ENCODE measurements at regions not wholly inside any gene's neighbourhood (a gene's known extent, or its start where the extent isn't known, plus 50 kb on each side); places are given as distances from the start of the nearest gene placed in this dataset.

DNA sequence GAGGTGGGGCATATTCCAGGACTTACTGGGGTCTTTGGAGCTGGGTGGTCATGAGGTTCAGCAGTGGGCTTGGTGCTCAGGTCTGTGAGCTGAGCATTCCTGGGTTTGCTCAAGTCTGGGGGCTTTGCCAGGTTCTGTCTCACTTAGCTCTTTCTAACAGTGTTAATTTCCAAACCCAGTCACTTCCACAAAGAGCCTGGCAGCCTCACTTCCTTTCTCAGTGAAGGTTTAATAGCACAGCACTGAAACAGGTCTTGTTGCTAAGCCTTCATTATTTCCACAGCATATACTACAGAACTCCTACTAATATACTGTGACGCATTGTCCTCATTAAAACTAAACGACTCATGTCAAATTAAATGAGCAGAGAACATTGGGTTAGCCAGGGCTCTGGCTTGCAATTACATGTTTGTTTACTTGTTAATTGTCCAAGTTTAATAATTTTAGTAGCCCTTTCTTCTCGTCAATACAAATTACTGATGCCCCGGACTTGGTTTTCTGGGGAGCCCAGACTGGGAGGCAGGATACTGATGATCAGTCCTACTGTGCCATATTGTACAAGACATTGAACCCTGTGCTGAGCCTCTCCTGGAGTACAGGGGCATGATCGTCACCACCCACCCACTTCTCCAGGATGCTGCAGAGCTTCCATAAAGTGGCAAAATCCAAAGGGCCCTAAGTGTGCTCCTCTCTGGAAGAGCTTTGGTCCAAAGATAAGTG lies 170.7 kb downstream of the IER5 start:
- Histone ChIP-seq H3K27ac (no peak overlapping the region), H3K27me3 (replicated peaks) (no peaks in the 10 kb centered on the region), H3K36me3 (replicated peaks) (no peaks in the 10 kb centered on the region), H3K4me3 (ENCODE audit: low read depth, low read length) (no peak overlapping the region)
- DNase-seq: no peak
- in situ Hi-C loops (cut with HindIII; ENCODE audit: low pct_ligation_motif_present, low sequenced_read_pairs): no loop called here
- TF ChIP-seq CTCF (IDR thresholded peaks at IDR 0.05; ENCODE audit: low read depth, low read length, missing control alignments): no peak

GRCh38 chr1:181260271-181260670 lies 171.8 kb downstream of the IER5 start:
- no peak overlapping the region for H3K4me3 ChIP-seq (ENCODE audit: low read depth, low read length)
- no peaks in the 10 kb centered on the region for H3K27me3 ChIP-seq (replicated peaks)
- H3K36me3 ChIP-seq (replicated peaks): no peaks in the 10 kb centered on the region
- H3K27ac ChIP-seq: no peak overlapping the region
- TF ChIP-seq CTCF (IDR thresholded peaks at IDR 0.05; ENCODE audit: low read depth, low read length, missing control alignments): no peak
- in situ Hi-C loops (cut with HindIII; ENCODE audit: low pct_ligation_motif_present, low sequenced_read_pairs): no loop called here
- no peak for DNase-seq

- TF ChIP-seq CTCF (IDR thresholded peaks at IDR 0.05; ENCODE audit: low read depth, low read length, missing control alignments): no peak
- DNase-seq: no peak
- in situ Hi-C loops (cut with HindIII; ENCODE audit: low pct_ligation_motif_present, low sequenced_read_pairs): no loop called here
- Histone ChIP-seq H3K27ac (no peak overlapping the region), H3K27me3 (replicated peaks) (no peaks in the 10 kb centered on the region), H3K36me3 (replicated peaks) (no peaks in the 10 kb centered on the region), H3K4me3 (ENCODE audit: low read depth, low read length) (no peak overlapping the region)
Observed at GRCh38 chr1:181260994-181261393, 172.5 kb downstream of the IER5 start.

DNA sequence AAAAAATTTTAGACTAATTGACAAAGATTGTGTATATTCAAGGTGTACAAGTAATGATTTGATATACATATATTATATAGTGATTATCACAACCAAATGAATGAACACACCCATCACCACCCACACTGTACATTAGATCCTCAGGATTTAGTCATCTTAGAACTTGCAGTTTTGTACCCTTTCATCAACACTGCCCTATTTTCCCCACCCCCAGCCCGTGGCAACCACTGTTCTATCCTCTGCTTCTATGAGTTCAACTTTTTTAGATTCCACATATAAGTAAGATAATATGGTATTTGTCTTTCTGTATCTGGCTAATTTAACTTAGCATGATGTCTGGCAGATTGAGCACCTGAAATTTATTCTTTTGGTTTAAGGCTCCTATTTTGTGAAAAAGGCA lies 173.6 kb downstream of the IER5 start:
- in situ Hi-C loops (cut with HindIII; ENCODE audit: low pct_ligation_motif_present, low sequenced_read_pairs): no loop called here
- DNase-seq: no peak
- Histone ChIP-seq H3K27ac (no peak overlapping the region), H3K36me3 (replicated peaks) (no peaks in the 10 kb centered on the region), H3K4me3 (ENCODE audit: low read depth, low read length) (no peak overlapping the region), H3K27me3 (replicated peaks) (no peaks in the 10 kb centered on the region)
- no peak for TF ChIP-seq CTCF (IDR thresholded peaks at IDR 0.05; ENCODE audit: low read depth, low read length, missing control alignments)

GRCh38 chr1:181263444-181263843 lies 174.9 kb downstream of the IER5 start:
- DNase-seq: no peak
- in situ Hi-C loops (cut with HindIII; ENCODE audit: low pct_ligation_motif_present, low sequenced_read_pairs): no loop called here
- TF ChIP-seq CTCF (IDR thresholded peaks at IDR 0.05; ENCODE audit: low read depth, low read length, missing control alignments): no peak
- no peaks in the 10 kb centered on the region for H3K36me3 ChIP-seq (replicated peaks)
- H3K27ac ChIP-seq: no peak overlapping the region
- no peaks in the 10 kb centered on the region for H3K27me3 ChIP-seq (replicated peaks)
- no peak overlapping the region for H3K4me3 ChIP-seq (ENCODE audit: low read depth, low read length)

- Histone ChIP-seq H3K4me3 (ENCODE audit: low read depth, low read length) (no peak overlapping the region), H3K27ac (no peak overlapping the region), H3K27me3 (replicated peaks) (no peaks in the 10 kb centered on the region), H3K36me3 (replicated peaks) (no peaks in the 10 kb centered on the region)
- in situ Hi-C loops (cut with HindIII; ENCODE audit: low pct_ligation_motif_present, low sequenced_read_pairs): no loop called here
- no peak for DNase-seq
- TF ChIP-seq CTCF (IDR thresholded peaks at IDR 0.05; ENCODE audit: low read depth, low read length, missing control alignments): no peak
Observed at GRCh38 chr1:181264821-181265220, 176.3 kb downstream of the IER5 start.

Measured in brain microvascular endothelial cell (primary cell).